ENCODE measurements at regions not wholly inside any gene's neighbourhood (a gene's known extent, or its start where the extent isn't known, plus 50 kb on each side); places are given as distances from the start of the nearest gene placed in this dataset.

- Histone ChIP-seq H3K27me3 (ENCODE audit: control insufficient read depth, insufficient read depth, low read length) (no peaks in the 10 kb centered on the region), H3K36me3 (ENCODE audit: control insufficient read depth, insufficient read depth, low read length) (no peaks in the 10 kb centered on the region), H3K9me3 (ENCODE audit: control insufficient read depth, low read depth, low read length) (no peaks in the 10 kb centered on the region), H3K27ac (ENCODE audit: low read length) (no peak overlapping the region), H3K4me3 (ENCODE audit: low read length) (no peak overlapping the region), H3K4me1 (ENCODE audit: control insufficient read depth, insufficient read depth, low read length) (no peaks in the 10 kb centered on the region)
- WGBS (ENCODE audit: insufficient coverage, low lambda C conversion rate): no CpG with 5 or more reads among the region's 2 CpGs
- no peak for DNase-seq
These were observed 71.2 kb upstream of the MPP7 start for GRCh38 chr10:28374036-28374435.

GRCh38 chr10:28375399-28376354, 72.8 kb upstream of the MPP7 start:
- DNase-seq: peak; percentile 51 to 72
- 24% methylated on average over 2 of the region's 10 CpGs for WGBS (ENCODE audit: insufficient coverage, low lambda C conversion rate)
- H3K4me1 ChIP-seq (ENCODE audit: control insufficient read depth, insufficient read depth, low read length): no peaks in the 10 kb centered on the region
- H3K27me3 ChIP-seq (ENCODE audit: control insufficient read depth, insufficient read depth, low read length): no peaks in the 10 kb centered on the region
- no peaks in the 10 kb centered on the region for H3K36me3 ChIP-seq (ENCODE audit: control insufficient read depth, insufficient read depth, low read length)
- no peak overlapping the region for H3K27ac ChIP-seq (ENCODE audit: low read length)
- H3K9me3 ChIP-seq (ENCODE audit: control insufficient read depth, low read depth, low read length): no peaks in the 10 kb centered on the region
- H3K4me3 ChIP-seq (ENCODE audit: low read length): no peak overlapping the region

- H3K4me3 ChIP-seq (ENCODE audit: low read length): no peak overlapping the region
- WGBS (ENCODE audit: insufficient coverage, low lambda C conversion rate): 81% methylated on average over 3 of the region's 8 CpGs
- no peak for DNase-seq
- H3K27me3 ChIP-seq (ENCODE audit: control insufficient read depth, insufficient read depth, low read length): no peaks in the 10 kb centered on the region
- no peak overlapping the region for H3K27ac ChIP-seq (ENCODE audit: low read length)
- H3K9me3 ChIP-seq (ENCODE audit: control insufficient read depth, low read depth, low read length): no peaks in the 10 kb centered on the region
- no peaks in the 10 kb centered on the region for H3K36me3 ChIP-seq (ENCODE audit: control insufficient read depth, insufficient read depth, low read length)
- no peaks in the 10 kb centered on the region for H3K4me1 ChIP-seq (ENCODE audit: control insufficient read depth, insufficient read depth, low read length)
These were observed 76.2 kb upstream of the MPP7 start for GRCh38 chr10:28378986-28379585.

GRCh38 chr10:28381466-28381865, 78.6 kb upstream of the MPP7 start:
- no peaks in the 10 kb centered on the region for H3K4me1 ChIP-seq (ENCODE audit: control insufficient read depth, insufficient read depth, low read length)
- DNase-seq: no peak
- H3K9me3 ChIP-seq (ENCODE audit: control insufficient read depth, low read depth, low read length): no peaks in the 10 kb centered on the region
- H3K27ac ChIP-seq (ENCODE audit: low read length): peak overlapping the region; percentile 18
- H3K36me3 ChIP-seq (ENCODE audit: control insufficient read depth, insufficient read depth, low read length): no peaks in the 10 kb centered on the region
- no peaks in the 10 kb centered on the region for H3K27me3 ChIP-seq (ENCODE audit: control insufficient read depth, insufficient read depth, low read length)
- no peak overlapping the region for H3K4me3 ChIP-seq (ENCODE audit: low read length)

GRCh38 chr10:28381903-28382347, 79.1 kb upstream of the MPP7 start:
- Histone ChIP-seq H3K4me3 (ENCODE audit: low read length) (no peak overlapping the region), H3K27ac (ENCODE audit: low read length) (peak overlapping the region; percentile 18), H3K27me3 (ENCODE audit: control insufficient read depth, insufficient read depth, low read length) (no peaks in the 10 kb centered on the region), H3K9me3 (ENCODE audit: control insufficient read depth, low read depth, low read length) (no peaks in the 10 kb centered on the region), H3K36me3 (ENCODE audit: control insufficient read depth, insufficient read depth, low read length) (no peaks in the 10 kb centered on the region), H3K4me1 (ENCODE audit: control insufficient read depth, insufficient read depth, low read length) (no peaks in the 10 kb centered on the region)
- 0% methylated on average over 3 of the region's 12 CpGs for WGBS (ENCODE audit: insufficient coverage, low lambda C conversion rate)
- DNase-seq: peak; percentile 83 to 86

- H3K27me3 ChIP-seq (ENCODE audit: control insufficient read depth, insufficient read depth, low read length): no peaks in the 10 kb centered on the region
- H3K4me3 ChIP-seq (ENCODE audit: low read length): no peak overlapping the region
- DNase-seq: no peak
- no peaks in the 10 kb centered on the region for H3K4me1 ChIP-seq (ENCODE audit: control insufficient read depth, insufficient read depth, low read length)
- no peaks in the 10 kb centered on the region for H3K9me3 ChIP-seq (ENCODE audit: control insufficient read depth, low read depth, low read length)
- 90% methylated on average over 4 of the region's 13 CpGs for WGBS (ENCODE audit: insufficient coverage, low lambda C conversion rate)
- H3K27ac ChIP-seq (ENCODE audit: low read length): no peak overlapping the region
- H3K36me3 ChIP-seq (ENCODE audit: control insufficient read depth, insufficient read depth, low read length): no peaks in the 10 kb centered on the region
These were observed 79.8 kb upstream of the MPP7 start for GRCh38 chr10:28382525-28383269.

- H3K27ac ChIP-seq (ENCODE audit: low read length): no peak overlapping the region
- WGBS (ENCODE audit: insufficient coverage, low lambda C conversion rate): 100% methylated on average over 1 of the region's 2 CpGs
- no peak for DNase-seq
These were observed 81.7 kb upstream of the MPP7 start for GRCh38 chr10:28384557-28384956.

GRCh38 chr10:28385748-28386502, 83.1 kb upstream of the MPP7 start:
- no peak for DNase-seq
- no peaks in the 10 kb centered on the region for H3K9me3 ChIP-seq (ENCODE audit: control insufficient read depth, low read depth, low read length)
- H3K27ac ChIP-seq (ENCODE audit: low read length): no peak overlapping the region
- no peaks in the 10 kb centered on the region for H3K4me1 ChIP-seq (ENCODE audit: control insufficient read depth, insufficient read depth, low read length)
- 93% methylated on average over 3 of the region's 6 CpGs for WGBS (ENCODE audit: insufficient coverage, low lambda C conversion rate)
- H3K36me3 ChIP-seq (ENCODE audit: control insufficient read depth, insufficient read depth, low read length): no peaks in the 10 kb centered on the region
- H3K4me3 ChIP-seq (ENCODE audit: low read length): no peak overlapping the region
- H3K27me3 ChIP-seq (ENCODE audit: control insufficient read depth, insufficient read depth, low read length): no peaks in the 10 kb centered on the region

More at GRCh38 chr10:28384557-28384956, 81.7 kb upstream of the MPP7 start:
- Histone ChIP-seq H3K36me3 (ENCODE audit: control insufficient read depth, insufficient read depth, low read length) (no peaks in the 10 kb centered on the region), H3K27me3 (ENCODE audit: control insufficient read depth, insufficient read depth, low read length) (no peaks in the 10 kb centered on the region), H3K4me3 (ENCODE audit: low read length) (no peak overlapping the region), H3K9me3 (ENCODE audit: control insufficient read depth, low read depth, low read length) (no peaks in the 10 kb centered on the region), H3K4me1 (ENCODE audit: control insufficient read depth, insufficient read depth, low read length) (no peaks in the 10 kb centered on the region)

- Histone ChIP-seq H3K36me3 (ENCODE audit: control insufficient read depth, insufficient read depth, low read length) (no peaks in the 10 kb centered on the region), H3K27ac (ENCODE audit: low read length) (no peak overlapping the region), H3K4me3 (ENCODE audit: low read length) (no peak overlapping the region), H3K4me1 (ENCODE audit: control insufficient read depth, insufficient read depth, low read length) (no peaks in the 10 kb centered on the region), H3K9me3 (ENCODE audit: control insufficient read depth, low read depth, low read length) (no peaks in the 10 kb centered on the region), H3K27me3 (ENCODE audit: control insufficient read depth, insufficient read depth, low read length) (no peaks in the 10 kb centered on the region)
- no peak for DNase-seq
- 71% methylated on average over 2 of the region's 4 CpGs for WGBS (ENCODE audit: insufficient coverage, low lambda C conversion rate)
These were observed 83.6 kb upstream of the MPP7 start for GRCh38 chr10:28386503-28386868.

GRCh38 chr10:28387140-28387539, 84.3 kb upstream of the MPP7 start:
- DNase-seq: no peak
- Histone ChIP-seq H3K4me3 (ENCODE audit: low read length) (no peak overlapping the region), H3K4me1 (ENCODE audit: control insufficient read depth, insufficient read depth, low read length) (no peaks in the 10 kb centered on the region), H3K9me3 (ENCODE audit: control insufficient read depth, low read depth, low read length) (no peaks in the 10 kb centered on the region), H3K36me3 (ENCODE audit: control insufficient read depth, insufficient read depth, low read length) (no peaks in the 10 kb centered on the region), H3K27me3 (ENCODE audit: control insufficient read depth, insufficient read depth, low read length) (no peaks in the 10 kb centered on the region), H3K27ac (ENCODE audit: low read length) (no peak overlapping the region)
- no CpG with 5 or more reads among the region's 7 CpGs for WGBS (ENCODE audit: insufficient coverage, low lambda C conversion rate)
